Adrenal gland (tissue), 9 donors: ENCODE measurements at regions not wholly inside any gene's neighbourhood (a gene's known extent, or its start where the extent isn't known, plus 50 kb on each side); places are given as distances from the start of the nearest gene placed in this dataset.

Experiments used
- DNase-seq, 7 donors: peaks; one replicate each; pipeline ENCODE4 v3.0.0-alpha.2; 2019 to 2020
- H3K27ac ChIP-seq, 5 donors: fragments of 200-600 bp; sonication (generic) in 4 of 5; 1 replicate in 3 of 5; 2 replicates in 2 of 5; pipeline versions ENCODE4 v1.5.1 to v1.8.0; 2016 to 2020; ENCODE audit warnings: mild to moderate bottlenecking in 1 of 5
- H3K27me3 ChIP-seq: fragments of 200-600 bp; 2 replicates; pipeline ENCODE4 v1.8.0; 2021
- H3K36me3 ChIP-seq, 2 donors: fragments of 200-600 bp; replicated peaks in 1 of 2; 1 replicate in 1 of 2; 2 replicates in 1 of 2; pipeline versions ENCODE4 v1.5.1 to v1.8.0; 2018 to 2022
- H3K4me1 ChIP-seq, 2 donors: fragments of 200-600 bp; replicated peaks in 1 of 2; 1 replicate in 1 of 2; 2 replicates in 1 of 2; pipeline versions ENCODE4 v1.5.1 to v1.8.0; 2018 to 2021
- H3K4me3 ChIP-seq, 4 donors: fragments of 200-600 bp; sonication (generic) in 3 of 4; one replicate each; pipeline ENCODE4 v1.5.1; 2016 to 2018
- H3K9me3 ChIP-seq, 3 donors: fragments of 200-600 bp; sonication (generic) in 1 of 3; replicated peaks in 1 of 3; 1 replicate in 2 of 3; 2 replicates in 1 of 3; pipeline versions ENCODE4 v1.5.1 to v1.8.0; 2016 to 2021
- POLR2A ChIP-seq, 2 donors: fragments of 450-650 bp; IDR thresholded peaks; one replicate each; pipeline ENCODE4 v1.6.1; 2017; ENCODE audit warnings: antibody characterized with exemption in 2 of 2, mild to moderate bottlenecking in 2 of 2, moderate library complexity in 1 of 2
- WGBS, 4 donors: extraction: QIAGEN DNeasy Blood & Tissue Kit in 2 of 4; methylation state at CpG; one replicate each; pipeline versions ENCODE4 v1.1.5 to v1.1.7; 2013 to 2017; 5-methylcytosine and 5-hydroxymethylcytosine counted together
- intact Hi-C, 2 donors: fragments of 100-400 bp; cut with DNase I; formaldehyde crosslinking; loops; one replicate each; pipeline versions ENCODE4 v1.14.1 to v1.15.0; 2022 to 2023
- TF ChIP-seq, protein P1 (sequence below), 6 experiments: fragments of 450-650 bp in 4 of 6; fragments of 200-600 bp in 2 of 6; sonication (generic) in 1 of 6; IDR thresholded peaks; 1 replicate in 5 of 6; 2 replicates in 1 of 6; pipeline versions ENCODE4 v1.5.1 to v1.8.0; 2016 to 2021; ENCODE audit warnings: antibody characterized with exemption in 6 of 6, mild to moderate bottlenecking in 2 of 6, moderate library complexity in 1 of 6
- donor health status: healthy with polysubstance abuse.
- donor health status: Bipolar disorder and iron deficiency.
- donor health status: DM: yes; HTN: yes; CAD: no.
- donor health status: DM: no; HTN: no; CAD: no.
- donor health status: DM: no; HTN: no; CAD: no.

DNA sequence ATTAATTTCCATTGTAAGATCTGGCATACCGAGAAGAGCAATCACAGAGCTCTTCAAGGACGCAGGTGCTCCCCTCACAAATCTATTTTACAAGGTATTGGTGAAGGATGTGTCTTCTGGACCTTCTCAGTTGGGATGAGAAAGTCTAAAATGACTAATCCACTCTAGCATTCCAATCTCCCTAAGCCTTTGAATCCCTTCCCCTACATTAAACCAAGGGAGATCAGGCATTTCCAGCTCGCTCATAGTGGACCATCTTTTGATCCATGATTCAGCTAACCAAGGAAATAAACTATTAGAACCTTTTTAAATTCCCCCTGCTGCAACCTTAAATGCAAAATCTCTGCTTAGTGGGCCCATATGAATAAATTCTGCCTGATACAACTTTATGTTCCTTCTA is 95.9 kb upstream of the FBN2 start:
- intact Hi-C loops: no loop called here
- Histone ChIP-seq H3K4me3 (no peak overlapping the region), H3K27ac (no peak overlapping the region), H3K36me3 (no peaks in the 10 kb centered on the region), H3K4me1 (no peaks in the 10 kb centered on the region), H3K27me3 (no peaks in the 10 kb centered on the region), H3K9me3 (no peaks in the 10 kb centered on the region)
- TF ChIP-seq POLR2A (IDR thresholded peaks at IDR 0.05): no peak
- TF ChIP-seq, protein P1, sequence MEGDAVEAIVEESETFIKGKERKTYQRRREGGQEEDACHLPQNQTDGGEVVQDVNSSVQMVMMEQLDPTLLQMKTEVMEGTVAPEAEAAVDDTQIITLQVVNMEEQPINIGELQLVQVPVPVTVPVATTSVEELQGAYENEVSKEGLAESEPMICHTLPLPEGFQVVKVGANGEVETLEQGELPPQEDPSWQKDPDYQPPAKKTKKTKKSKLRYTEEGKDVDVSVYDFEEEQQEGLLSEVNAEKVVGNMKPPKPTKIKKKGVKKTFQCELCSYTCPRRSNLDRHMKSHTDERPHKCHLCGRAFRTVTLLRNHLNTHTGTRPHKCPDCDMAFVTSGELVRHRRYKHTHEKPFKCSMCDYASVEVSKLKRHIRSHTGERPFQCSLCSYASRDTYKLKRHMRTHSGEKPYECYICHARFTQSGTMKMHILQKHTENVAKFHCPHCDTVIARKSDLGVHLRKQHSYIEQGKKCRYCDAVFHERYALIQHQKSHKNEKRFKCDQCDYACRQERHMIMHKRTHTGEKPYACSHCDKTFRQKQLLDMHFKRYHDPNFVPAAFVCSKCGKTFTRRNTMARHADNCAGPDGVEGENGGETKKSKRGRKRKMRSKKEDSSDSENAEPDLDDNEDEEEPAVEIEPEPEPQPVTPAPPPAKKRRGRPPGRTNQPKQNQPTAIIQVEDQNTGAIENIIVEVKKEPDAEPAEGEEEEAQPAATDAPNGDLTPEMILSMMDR (IDR thresholded peaks at IDR 0.05): no peak
- WGBS, 4 donors: 70 to 93% (median 85%) methylated on average over 3 of the region's 3 CpGs
- no peak for DNase-seq

DNA sequence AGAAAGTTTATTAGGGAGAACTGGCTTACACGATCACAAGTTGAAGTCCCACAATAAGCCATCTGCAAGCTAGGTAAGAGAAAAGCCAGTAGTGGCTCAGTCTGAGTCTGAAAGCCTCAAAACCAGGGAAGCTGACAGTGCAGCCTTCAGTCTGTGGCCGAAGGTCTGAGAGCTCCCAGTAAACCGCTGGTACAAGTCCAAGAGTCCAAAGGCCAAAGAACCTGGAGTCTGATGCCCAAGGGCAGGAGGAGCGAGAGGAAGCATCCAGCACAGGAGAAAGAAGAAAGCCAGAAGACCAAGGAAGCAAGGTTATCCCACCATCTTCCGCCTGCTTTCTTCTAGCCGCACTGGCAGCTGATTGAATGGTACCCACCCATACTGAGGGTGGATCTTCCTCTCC is 97.3 kb upstream of the FBN2 start:
- H3K9me3 ChIP-seq: no peaks in the 10 kb centered on the region
- 80 to 92% (median 87%) methylated on average over 6 of the region's 6 CpGs for WGBS, 4 donors
- TF ChIP-seq POLR2A (IDR thresholded peaks at IDR 0.05): no peak
- TF ChIP-seq, protein P1 (IDR thresholded peaks at IDR 0.05): no peak
- DNase-seq: no peak
- no peaks in the 10 kb centered on the region for H3K36me3 ChIP-seq
- intact Hi-C loops: no loop called here
- H3K4me3 ChIP-seq: no peak overlapping the region
- no peaks in the 10 kb centered on the region for H3K27me3 ChIP-seq
- no peaks in the 10 kb centered on the region for H3K4me1 ChIP-seq
- H3K27ac ChIP-seq: no peak overlapping the region

DNA sequence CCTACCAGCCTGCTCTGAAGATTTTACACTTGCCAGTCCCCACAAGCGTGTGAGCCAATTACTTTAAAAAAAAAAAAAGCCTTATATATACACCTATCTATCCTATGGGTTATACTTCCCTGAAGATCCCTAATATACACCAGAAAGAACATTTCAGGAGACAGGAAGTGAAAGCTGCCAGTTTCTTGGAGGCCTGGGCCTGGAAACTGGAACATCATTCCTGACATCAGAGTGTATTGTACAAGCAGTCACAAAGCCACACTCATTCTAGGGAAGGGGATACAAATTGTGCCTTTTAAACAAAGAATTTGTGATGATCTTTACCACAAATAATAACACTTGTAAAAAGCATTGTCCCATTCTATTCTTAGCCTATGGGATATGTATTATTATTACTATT is 98.3 kb upstream of the FBN2 start:
- Histone ChIP-seq H3K27me3 (no peaks in the 10 kb centered on the region), H3K27ac (no peak overlapping the region), H3K9me3 (no peaks in the 10 kb centered on the region), H3K36me3 (no peaks in the 10 kb centered on the region), H3K4me3 (no peak overlapping the region), H3K4me1 (no peaks in the 10 kb centered on the region)
- intact Hi-C loops: no loop called here
- DNase-seq: no peak
- 92 to 100% (median 98%) methylated on average over 1 of the region's 1 CpG for WGBS, 4 donors
- TF ChIP-seq, protein P1 (IDR thresholded peaks at IDR 0.05): no peak

DNA sequence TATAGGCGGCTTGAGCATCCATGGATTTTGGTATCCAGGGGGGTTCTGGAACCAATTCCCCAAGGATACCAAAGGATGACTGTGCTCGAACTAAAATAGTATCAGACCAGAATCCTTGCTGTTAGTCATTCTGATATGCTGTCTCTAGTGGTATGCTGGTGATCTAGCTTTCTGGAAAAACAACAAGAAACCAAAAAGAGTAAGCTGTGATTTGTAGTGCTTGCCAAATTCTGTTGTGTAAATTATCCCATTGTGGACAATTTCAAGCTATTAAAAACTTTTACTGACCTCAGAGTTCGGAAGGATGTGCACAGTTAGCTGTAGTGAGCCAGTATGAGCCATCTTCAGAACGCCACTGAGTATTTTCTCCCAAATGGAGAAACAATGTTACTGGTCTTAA is 99.0 kb upstream of the FBN2 start:
- Histone ChIP-seq H3K4me1 (no peaks in the 10 kb centered on the region), H3K27me3 (no peaks in the 10 kb centered on the region), H3K27ac (no peak overlapping the region), H3K36me3 (no peaks in the 10 kb centered on the region), H3K4me3 (no peak overlapping the region), H3K9me3 (peaks cover 0 to under 1% (median 0%) of the 10 kb centered on the region in 3 donors)
- TF ChIP-seq, protein P1 (IDR thresholded peaks at IDR 0.05): no peak
- TF ChIP-seq POLR2A (IDR thresholded peaks at IDR 0.05): no peak
- 62 to 72% (median 65%) methylated on average over 4 of the region's 4 CpGs for WGBS, 4 donors
- DNase-seq: no peak
- intact Hi-C loops: no loop called here
